ENCODE measurements at regions not wholly inside any gene's neighbourhood (a gene's known extent, or its start where the extent isn't known, plus 50 kb on each side); places are given as distances from the start of the nearest gene placed in this dataset.
A peak's percentile ranks its signal among the peaks of the same experiment; 100 is the strongest.

DNA sequence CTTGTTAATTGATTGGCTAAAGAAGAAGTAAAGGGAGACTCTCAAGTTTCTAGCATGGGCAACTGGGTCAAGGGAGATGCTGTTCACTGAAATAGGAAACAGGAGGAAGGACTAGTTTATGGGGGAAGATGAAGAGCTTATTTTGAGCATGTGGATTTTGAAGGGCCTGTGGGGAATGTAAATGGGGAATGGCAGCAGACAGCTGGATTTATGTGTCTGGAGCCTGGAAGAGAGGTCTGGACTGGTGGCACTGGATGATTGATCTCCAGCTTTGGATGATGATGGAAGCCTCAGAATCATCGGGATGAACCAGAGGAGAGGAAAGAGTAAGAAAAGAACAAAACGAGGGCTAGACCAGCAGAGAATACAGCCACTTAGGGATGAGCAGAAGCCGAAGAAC, 54.9 kb upstream of the ENAH start:
- intact Hi-C loops (cut with DNase I) = no loop called here
- WGBS, 2 donors = 82 to 84% methylated on average over 3 of the region's 3 CpGs
- no peak for FAIRE-seq
- H3K9me3 ChIP-seq = no peaks in the 10 kb centered on the region
- peaks cover 0 to 2% (median 0%) of the 10 kb centered on the region in 3 donors for H3K4me1 ChIP-seq
- no peaks in the 10 kb centered on the region for H3K36me3 ChIP-seq
- no peak overlapping the region for H3K4me3 ChIP-seq
- H3K27me3 ChIP-seq = no peaks in the 10 kb centered on the region
- no peak for ATAC-seq
- TF ChIP-seq, protein P1, sequence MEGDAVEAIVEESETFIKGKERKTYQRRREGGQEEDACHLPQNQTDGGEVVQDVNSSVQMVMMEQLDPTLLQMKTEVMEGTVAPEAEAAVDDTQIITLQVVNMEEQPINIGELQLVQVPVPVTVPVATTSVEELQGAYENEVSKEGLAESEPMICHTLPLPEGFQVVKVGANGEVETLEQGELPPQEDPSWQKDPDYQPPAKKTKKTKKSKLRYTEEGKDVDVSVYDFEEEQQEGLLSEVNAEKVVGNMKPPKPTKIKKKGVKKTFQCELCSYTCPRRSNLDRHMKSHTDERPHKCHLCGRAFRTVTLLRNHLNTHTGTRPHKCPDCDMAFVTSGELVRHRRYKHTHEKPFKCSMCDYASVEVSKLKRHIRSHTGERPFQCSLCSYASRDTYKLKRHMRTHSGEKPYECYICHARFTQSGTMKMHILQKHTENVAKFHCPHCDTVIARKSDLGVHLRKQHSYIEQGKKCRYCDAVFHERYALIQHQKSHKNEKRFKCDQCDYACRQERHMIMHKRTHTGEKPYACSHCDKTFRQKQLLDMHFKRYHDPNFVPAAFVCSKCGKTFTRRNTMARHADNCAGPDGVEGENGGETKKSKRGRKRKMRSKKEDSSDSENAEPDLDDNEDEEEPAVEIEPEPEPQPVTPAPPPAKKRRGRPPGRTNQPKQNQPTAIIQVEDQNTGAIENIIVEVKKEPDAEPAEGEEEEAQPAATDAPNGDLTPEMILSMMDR (IDR thresholded peaks at IDR 0.05) = no peak
- no peak overlapping the region for H3K27ac ChIP-seq
- no peak for DNase-seq

DNA sequence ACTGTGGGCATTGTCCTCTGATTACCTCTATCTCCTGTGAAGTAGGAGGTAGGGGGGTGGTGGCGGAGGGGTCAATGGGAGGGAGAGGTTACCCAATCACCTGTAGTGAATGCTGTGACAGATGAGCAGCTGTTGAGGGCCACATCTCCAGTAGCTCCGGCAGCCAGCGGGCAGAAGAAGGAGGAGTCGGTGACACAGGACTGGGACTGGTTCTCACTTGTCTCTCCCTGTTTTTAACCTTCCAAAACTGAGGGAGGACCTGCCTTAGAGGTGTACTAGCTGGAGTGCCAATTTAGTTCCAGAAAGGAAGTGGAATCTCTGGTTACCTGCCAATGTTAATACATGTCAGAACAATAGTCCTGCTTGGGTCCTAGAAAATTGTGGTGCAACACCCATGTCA, 56.2 kb upstream of the ENAH start:
- no peak for FAIRE-seq
- Histone ChIP-seq H3K27ac (no peak overlapping the region), H3K4me3 (no peak overlapping the region), H3K36me3 (no peaks in the 10 kb centered on the region), H3K27me3 (no peaks in the 10 kb centered on the region), H3K4me1 (peaks cover 0 to 2% (median 0%) of the 10 kb centered on the region in 3 donors), H3K9me3 (no peaks in the 10 kb centered on the region)
- intact Hi-C loops (cut with DNase I) = no loop called here
- WGBS, 2 donors = 87 to 90% methylated on average over 4 of the region's 4 CpGs
- TF ChIP-seq, protein P1 (IDR thresholded peaks at IDR 0.05) = no peak
- ATAC-seq = peak in 2 of 4 donors; percentile 32 to 35
- DNase-seq = no peak

DNA sequence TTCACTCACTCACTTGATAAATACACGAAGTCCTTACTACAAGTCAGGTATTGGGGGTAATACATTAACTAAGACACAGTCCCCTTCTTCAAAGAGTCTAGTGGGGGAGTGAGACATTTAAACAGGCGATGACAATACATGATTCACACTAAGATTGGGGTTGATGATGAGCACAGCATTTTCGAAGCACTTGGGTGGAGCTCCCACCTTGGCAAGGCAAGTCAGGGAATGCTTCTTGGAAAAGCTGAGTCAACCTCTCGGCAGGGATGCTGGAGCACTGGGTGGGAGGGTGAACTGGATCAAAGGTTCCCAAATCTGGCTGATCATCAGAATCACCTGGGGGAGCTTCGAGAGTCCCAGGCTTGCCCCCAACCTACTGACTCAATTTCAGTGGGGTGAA, 57.9 kb upstream of the ENAH start:
- FAIRE-seq (no peak), DNase-seq (no peak), ATAC-seq (peak in 1 of 4 donors; percentile 30)
- Histone ChIP-seq H3K4me3 (no peak overlapping the region), H3K36me3 (no peaks in the 10 kb centered on the region), H3K27ac (no peak overlapping the region), H3K27me3 (no peaks in the 10 kb centered on the region), H3K9me3 (no peaks in the 10 kb centered on the region), H3K4me1 (peaks cover 0 to 2% (median 0%) of the 10 kb centered on the region in 3 donors)
- 76 to 77% methylated on average over 5 of the region's 5 CpGs for WGBS, 2 donors
- TF ChIP-seq, protein P1 (IDR thresholded peaks at IDR 0.05) = no peak
- intact Hi-C loops (cut with DNase I) = no loop called here

DNA sequence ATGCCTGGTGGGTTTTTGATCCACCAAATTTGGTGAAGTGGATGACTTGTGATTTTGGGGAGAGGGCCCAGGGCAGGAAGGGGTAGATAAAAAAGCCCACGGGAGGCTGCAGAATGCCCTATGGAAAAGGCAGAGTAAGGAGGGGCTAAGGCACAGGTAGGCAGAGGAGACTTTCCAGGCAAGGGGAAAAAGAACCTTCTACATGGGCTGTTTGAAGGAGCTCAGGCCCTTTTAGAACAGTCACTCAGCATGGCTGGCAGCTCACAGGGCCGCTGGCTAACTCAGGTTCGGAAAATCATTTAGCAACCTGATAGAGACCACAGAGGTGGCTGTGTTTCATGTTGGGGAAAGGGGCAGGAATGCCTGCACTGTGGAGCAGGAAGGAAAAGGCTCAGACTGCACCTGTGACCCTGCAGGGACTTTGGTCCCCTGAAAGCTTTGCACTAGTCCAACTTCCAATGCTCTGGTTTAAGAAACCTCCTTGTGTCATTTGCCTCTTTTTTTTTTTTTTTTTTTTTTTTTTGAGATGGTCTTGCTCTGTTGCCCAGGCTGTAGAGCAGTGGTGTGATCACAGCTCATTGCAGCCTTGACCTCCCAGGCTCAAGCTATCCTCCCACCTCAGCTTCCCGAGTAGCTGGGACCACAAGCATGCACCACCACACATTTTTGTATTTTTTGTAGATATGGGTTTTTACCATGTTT, 58.5 kb upstream of the ENAH start:
- Histone ChIP-seq H3K4me1 (peaks cover 0 to 2% (median 0%) of the 10 kb centered on the region in 3 donors), H3K9me3 (no peaks in the 10 kb centered on the region), H3K27ac (no peak overlapping the region), H3K4me3 (no peak overlapping the region), H3K36me3 (no peaks in the 10 kb centered on the region), H3K27me3 (no peaks in the 10 kb centered on the region)
- FAIRE-seq (no peak), ATAC-seq (no peak), DNase-seq (no peak)
- 80% methylated on average over 4 of the region's 4 CpGs for WGBS, 2 donors
- TF ChIP-seq, protein P1 (IDR thresholded peaks at IDR 0.05) = no peak
- intact Hi-C loops (cut with DNase I) = no loop called here

DNA sequence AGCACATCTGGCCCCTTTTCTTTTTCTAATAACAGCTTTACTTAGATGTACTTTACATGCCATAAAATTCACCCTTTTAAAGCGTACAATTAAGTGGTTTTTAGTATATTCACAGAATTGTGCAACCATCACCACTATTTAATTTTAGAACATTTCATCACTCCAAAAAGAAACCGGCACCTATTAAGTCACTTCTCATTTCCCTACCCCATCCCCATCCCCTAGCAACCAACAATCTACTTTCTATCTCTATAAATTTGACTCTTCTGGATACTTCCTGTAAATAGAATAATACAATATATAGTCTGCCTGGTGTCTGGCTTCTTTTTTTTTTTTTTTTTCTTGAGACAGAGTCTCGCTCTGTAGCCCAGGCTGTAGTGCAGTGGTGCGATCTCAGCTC, 59.5 kb upstream of the ENAH start:
- intact Hi-C loops (cut with DNase I) = no loop called here
- FAIRE-seq (no peak), DNase-seq (no peak), ATAC-seq (peak in 2 of 4 donors; percentile 37 to 48)
- H3K4me1 ChIP-seq = peaks cover 0 to 2% (median 0%) of the 10 kb centered on the region in 3 donors
- TF ChIP-seq, protein P1 (IDR thresholded peaks at IDR 0.05) = no peak
- H3K27me3 ChIP-seq = no peaks in the 10 kb centered on the region
- no peaks in the 10 kb centered on the region for H3K36me3 ChIP-seq
- no peak overlapping the region for H3K4me3 ChIP-seq
- no peak overlapping the region for H3K27ac ChIP-seq
- 87 to 90% methylated on average over 4 of the region's 4 CpGs for WGBS, 2 donors
- no peaks in the 10 kb centered on the region for H3K9me3 ChIP-seq
